ENCODE measurements at regions not wholly inside any gene's neighbourhood (a gene's known extent, or its start where the extent isn't known, plus 50 kb on each side); places are given as distances from the start of the nearest gene placed in this dataset.

DNA sequence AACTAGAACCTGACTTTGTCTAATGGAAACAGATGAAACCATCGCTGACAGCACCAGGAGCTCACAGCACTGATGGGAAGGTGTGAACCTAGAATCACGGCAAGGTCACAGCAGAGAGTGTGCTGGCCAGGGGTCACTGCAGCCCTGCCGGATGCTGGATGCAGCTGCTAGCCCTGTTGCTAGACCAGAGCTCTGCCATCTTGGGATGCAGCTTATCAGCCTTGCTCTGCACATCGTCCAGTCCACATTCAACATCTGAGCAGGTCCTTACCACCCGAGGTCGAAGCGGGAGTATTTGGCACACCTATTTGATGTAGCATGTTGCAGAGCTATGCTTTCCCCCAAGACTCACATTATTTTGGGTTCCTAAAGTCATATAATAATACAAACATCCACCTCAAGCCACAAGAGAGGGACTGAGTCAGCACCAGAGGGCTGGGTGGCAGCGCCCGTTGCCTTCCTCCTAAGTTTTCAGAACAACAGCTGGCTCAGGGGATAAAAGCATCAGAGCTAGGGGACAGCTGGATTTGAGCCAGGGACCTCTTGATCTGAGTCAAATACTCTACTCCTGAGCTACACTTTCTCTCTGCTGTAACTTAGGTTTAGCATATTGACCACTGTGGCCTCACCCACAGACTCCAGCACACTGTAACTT lies 135.3 kb downstream of the ZNF467 start (continued):
- TF ChIP-seq ZNF790 (CRISPR knock-in tag; IDR thresholded peaks at IDR 0.05; ENCODE audit: borderline replicate concordance), result no peak
- TF ChIP-seq, protein P1, sequence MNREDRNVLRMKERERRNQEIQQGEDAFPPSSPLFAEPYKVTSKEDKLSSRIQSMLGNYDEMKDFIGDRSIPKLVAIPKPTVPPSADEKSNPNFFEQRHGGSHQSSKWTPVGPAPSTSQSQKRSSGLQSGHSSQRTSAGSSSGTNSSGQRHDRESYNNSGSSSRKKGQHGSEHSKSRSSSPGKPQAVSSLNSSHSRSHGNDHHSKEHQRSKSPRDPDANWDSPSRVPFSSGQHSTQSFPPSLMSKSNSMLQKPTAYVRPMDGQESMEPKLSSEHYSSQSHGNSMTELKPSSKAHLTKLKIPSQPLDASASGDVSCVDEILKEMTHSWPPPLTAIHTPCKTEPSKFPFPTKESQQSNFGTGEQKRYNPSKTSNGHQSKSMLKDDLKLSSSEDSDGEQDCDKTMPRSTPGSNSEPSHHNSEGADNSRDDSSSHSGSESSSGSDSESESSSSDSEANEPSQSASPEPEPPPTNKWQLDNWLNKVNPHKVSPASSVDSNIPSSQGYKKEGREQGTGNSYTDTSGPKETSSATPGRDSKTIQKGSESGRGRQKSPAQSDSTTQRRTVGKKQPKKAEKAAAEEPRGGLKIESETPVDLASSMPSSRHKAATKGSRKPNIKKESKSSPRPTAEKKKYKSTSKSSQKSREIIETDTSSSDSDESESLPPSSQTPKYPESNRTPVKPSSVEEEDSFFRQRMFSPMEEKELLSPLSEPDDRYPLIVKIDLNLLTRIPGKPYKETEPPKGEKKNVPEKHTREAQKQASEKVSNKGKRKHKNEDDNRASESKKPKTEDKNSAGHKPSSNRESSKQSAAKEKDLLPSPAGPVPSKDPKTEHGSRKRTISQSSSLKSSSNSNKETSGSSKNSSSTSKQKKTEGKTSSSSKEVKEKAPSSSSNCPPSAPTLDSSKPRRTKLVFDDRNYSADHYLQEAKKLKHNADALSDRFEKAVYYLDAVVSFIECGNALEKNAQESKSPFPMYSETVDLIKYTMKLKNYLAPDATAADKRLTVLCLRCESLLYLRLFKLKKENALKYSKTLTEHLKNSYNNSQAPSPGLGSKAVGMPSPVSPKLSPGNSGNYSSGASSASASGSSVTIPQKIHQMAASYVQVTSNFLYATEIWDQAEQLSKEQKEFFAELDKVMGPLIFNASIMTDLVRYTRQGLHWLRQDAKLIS (CRISPR knock-in tag; IDR thresholded peaks at IDR 0.05), result no peak
- no peak for TF ChIP-seq RORA (CRISPR knock-in tag; IDR thresholded peaks at IDR 0.05)
- no peak for TF ChIP-seq NR2C2 (CRISPR knock-in tag; IDR thresholded peaks at IDR 0.05; ENCODE audit: borderline replicate concordance)

DNA sequence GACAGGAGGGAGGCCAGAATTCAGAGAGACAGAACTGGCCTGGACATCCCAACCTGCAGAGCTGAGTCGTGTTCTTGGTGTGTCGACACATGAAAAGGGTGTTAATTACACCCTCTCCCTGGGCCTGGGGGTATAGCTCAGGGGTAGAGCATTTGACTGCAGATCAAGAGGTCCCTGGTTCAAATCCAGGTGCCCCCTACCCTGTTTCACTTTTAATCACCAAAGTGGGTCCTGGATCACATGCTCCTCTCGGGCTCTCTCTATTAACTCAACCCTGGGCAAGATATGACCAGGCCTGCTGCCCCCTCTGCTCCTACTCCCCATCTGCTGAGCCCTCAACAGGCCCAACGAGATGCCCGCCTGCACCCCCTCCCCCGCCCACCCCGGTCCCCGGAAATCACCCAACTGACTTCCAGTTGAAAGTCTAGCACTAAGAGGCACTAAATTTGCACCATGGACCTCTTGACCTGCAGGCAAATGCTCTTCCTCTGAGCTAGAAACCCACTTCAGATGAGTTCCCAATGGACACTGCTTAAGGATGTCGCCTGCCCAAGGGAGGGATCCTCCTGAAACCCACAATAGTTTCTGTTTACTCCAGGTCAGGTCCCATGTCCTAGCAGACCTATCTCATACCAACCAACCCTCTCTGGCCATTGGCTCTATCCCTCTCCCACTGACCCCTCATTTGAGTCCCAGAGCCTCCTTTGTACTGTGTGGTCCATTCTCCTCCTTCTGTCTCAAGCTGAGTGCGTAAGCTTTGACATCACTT lies 137.6 kb downstream of the ZNF467 start:
- in situ Hi-C loops (cut with HindIII; ENCODE audit: extremely low pct_ligation_motif_present, low pct_unique_long_range_greater_than_20kb) (no loop called here), intact Hi-C loops (cut with micrococcal nuclease; ENCODE audit: unreplicated experiment) (no loop called here)
- POLR2A ChIA-PET, result interaction anchor here (1.9 kb wide), 1 partner anchor 11 kb away, joined by 24 read pairs; no protein-coding TSS in a partner anchor

More for the DNA sequence above, 137.6 kb downstream of the ZNF467 start:
- no peak overlapping the region for H2AFZ ChIP-seq (ENCODE audit: low read length)
- no peaks in the 10 kb centered on the region for H4K20me1 ChIP-seq (ENCODE audit: insufficient read depth, low read length)
- FAIRE-seq (no peak), DNase-seq (ENCODE audit: low spot score) (peak; percentile 51), ATAC-seq (peak; percentile 88)
- H3K4me1 ChIP-seq (ENCODE audit: insufficient read depth, low read length), result no peaks in the 10 kb centered on the region
- CTCF ChIA-PET (ENCODE audit: low intra/inter-chr PET ratio, low total read pairs), result no interaction called here
- no peaks in the 10 kb centered on the region for H3K9me3 ChIP-seq (ENCODE audit: low read length)
- peaks cover 0 to 36% of the 10 kb centered on the region in 2 experiments; a peak in 3 of 5 replicates for H3K27me3 ChIP-seq (ENCODE audit: control insufficient read depth in 1 of 2, insufficient read depth in 2 of 2, low read length in 2 of 2)
- no TSS peak for BruUV-seq (replicated peaks)
- no peak overlapping the region for H3K27ac ChIP-seq (ENCODE audit: extremely low read length, insufficient read depth, low read length)
- TF ChIP-seq SSRP1 (CRISPR knock-in tag; IDR thresholded peaks at IDR 0.05) (peak; percentile 29; the same call in 1 of the 2 replicates), MTA1 (CRISPR knock-in tag; IDR thresholded peaks at IDR 0.05; ENCODE audit: borderline replicate concordance) (no peak), ZNF24 (IDR thresholded peaks at IDR 0.05) (peak; percentile 92), GATAD2A (CRISPR knock-in tag; IDR thresholded peaks at IDR 0.05) (peak; percentile 16; the same call in 1 of the 2 replicates), THAP11 (CRISPR knock-in tag; IDR thresholded peaks at IDR 0.05) (0 out of 2 replicates have a peak, but pooled peaks have one; percentile 11)
- TF ChIP-seq, protein P2, sequence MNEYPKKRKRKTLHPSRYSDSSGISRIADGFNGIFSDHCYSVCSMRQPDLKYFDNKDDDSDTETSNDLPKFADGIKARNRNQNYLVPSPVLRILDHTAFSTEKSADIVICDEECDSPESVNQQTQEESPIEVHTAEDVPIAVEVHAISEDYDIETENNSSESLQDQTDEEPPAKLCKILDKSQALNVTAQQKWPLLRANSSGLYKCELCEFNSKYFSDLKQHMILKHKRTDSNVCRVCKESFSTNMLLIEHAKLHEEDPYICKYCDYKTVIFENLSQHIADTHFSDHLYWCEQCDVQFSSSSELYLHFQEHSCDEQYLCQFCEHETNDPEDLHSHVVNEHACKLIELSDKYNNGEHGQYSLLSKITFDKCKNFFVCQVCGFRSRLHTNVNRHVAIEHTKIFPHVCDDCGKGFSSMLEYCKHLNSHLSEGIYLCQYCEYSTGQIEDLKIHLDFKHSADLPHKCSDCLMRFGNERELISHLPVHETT (CRISPR knock-in tag; conservative IDR thresholded peaks at IDR 0.05), result no peak
- H3K4me2 ChIP-seq (ENCODE audit: low read depth, low read length), result peak overlapping the region; percentile 7; the same call in 1 of the 2 replicates
- H3K36me3 ChIP-seq (replicated peaks in 1 of 2; ENCODE audit: control insufficient read depth in 1 of 2, insufficient read depth in 2 of 2, low read length in 2 of 2), result no peaks in the 10 kb centered on the region
- H3K79me2 ChIP-seq (ENCODE audit: insufficient read depth, low read length), result no peaks in the 10 kb centered on the region
- H3K4me3 ChIP-seq (replicated peaks in 1 of 3; ENCODE audit: insufficient read depth in 1 of 3, low read depth in 2 of 3, low read length in 3 of 3), result no peak overlapping the region
- 8% methylated on average over 10 of the region's 10 CpGs for WGBS (ENCODE audit: low lambda C conversion rate)
- no peak overlapping the region for H3K9ac ChIP-seq (ENCODE audit: insufficient read depth, low read depth, low read length)

Data from HepG2 (cell line).